Heart right ventricle (tissue), 16 donors: ENCODE measurements at regions not wholly inside any gene's neighbourhood (a gene's known extent, or its start where the extent isn't known, plus 50 kb on each side); places are given as distances from the start of the nearest gene placed in this dataset.

Source experiments
- ATAC-seq, 8 donors: fragments of 200-7000 bp; cut with Tn5 transposase; one replicate each; pipeline ENCODE4 v1.9.1; 2020; ENCODE audit warnings: mild to moderate bottlenecking in 8 of 8, moderate library complexity in 8 of 8, moderate number of reproducible peaks in 1 of 8
- DNase-seq, 2 donors: peaks; one replicate each; pipeline ENCODE4 v3.0.0-alpha.2; 2020
- H3K27ac ChIP-seq, 10 donors: fragments of 200-600 bp; sonication (generic) in 2 of 10; one replicate each; pipeline versions ENCODE4 v1.5.0 to v1.8.0; 2020 to 2022; ENCODE audit warnings: mild to moderate bottlenecking in 3 of 10
- H3K27me3 ChIP-seq, 7 donors: fragments of 200-600 bp; one replicate each; pipeline ENCODE4 v1.8.0; 2021 to 2022; ENCODE audit warnings: mild to moderate bottlenecking in 2 of 7
- H3K36me3 ChIP-seq, 9 donors: fragments of 200-600 bp; sonication (generic) in 1 of 9; one replicate each; pipeline versions ENCODE4 v1.5.0 to v1.8.0; 2020 to 2022; ENCODE audit warnings: mild to moderate bottlenecking in 2 of 9
- H3K4me1 ChIP-seq, 9 donors: fragments of 200-600 bp; sonication (generic) in 1 of 9; one replicate each; pipeline versions ENCODE4 v1.5.0 to v1.8.0; 2020 to 2022; ENCODE audit warnings: mild to moderate bottlenecking in 4 of 9
- H3K4me3 ChIP-seq, 10 donors: fragments of 200-600 bp; sonication (generic) in 2 of 10; one replicate each; pipeline versions ENCODE4 v1.5.0 to v1.8.0; 2020 to 2022; ENCODE audit warnings: mild to moderate bottlenecking in 7 of 10, moderate library complexity in 2 of 10
- H3K9me3 ChIP-seq, 11 donors: fragments of 200-600 bp in 10 of 11; sonication (generic) in 2 of 11; one replicate each; pipeline versions ENCODE4 v1.5.0 to v1.8.0; 2013 to 2022; ENCODE audit warnings: mild to moderate bottlenecking in 2 of 11, control low read depth in 1 of 11, moderate library complexity in 1 of 11
- WGBS, 2 donors: extraction: QIAGEN DNeasy Blood & Tissue Kit; methylation state at CpG; one replicate each; pipeline ENCODE4 v1.1.7; 2013; ENCODE audit warnings: inconsistent platforms in 1 of 2; 5-methylcytosine and 5-hydroxymethylcytosine counted together
- intact Hi-C, 10 donors: fragments of 100-400 bp; cut with DNase I; formaldehyde crosslinking; loops; one replicate each; pipeline versions ENCODE4 v1.11.1 to v1.14.2; 2022
- TF ChIP-seq, protein P1 (sequence below), 9 donors: fragments of 200-600 bp; sonication (generic) in 2 of 9; IDR thresholded peaks; one replicate each; pipeline versions ENCODE4 v1.5.0 to v1.8.0; 2021 to 2022; ENCODE audit warnings: antibody characterized with exemption in 9 of 9, mild to moderate bottlenecking in 5 of 9, moderate library complexity in 1 of 9
- donor health status: Arrhythmogenic right ventricular cardiomyopathy.
- donor health status: ischemic (EF 13 %, LVEDD 7.1; RV severe dilation, severe dysfunction).
- donor health status: healthy with polysubstance abuse.
- donor health status: DM: no; HTN: yes; CAD: no.
- donor health status: DM: no; HTN: no; CAD: no.
- donor health status: ischemic (EF 25% LVEDD 6.9; RV normal size, moderate dysfunction).
- donor health status: ischemic (EF 25% LVEDD 5.7; RV mildly dilated, moderate dysfunction).
- donor health status: healthy.
- donor health status: DM: yes; HTN: yes; CAD: no.
- donor health status: Ischemic cardiomyopathy.
- donor health status: ischemic (EF 35%, LVEDD 5.7; RV mildly dilated, moderate dysfunction).
- donor health status: nonischemic (EF 11% LVEDD 7.7; RV severe dilation, severe dysfunction).
- donor health status: DM: yes; HTN: yes; CAD: no.
- donor health status: PGD.
- donor health status: ischemic (EF 29% LVEDD 5.4; RV normal size, mild dysfunction).
- donor health status: nonischemic (EF 23%, LVEDD 6.1; RV moderate dilation, normal function).

DNA sequence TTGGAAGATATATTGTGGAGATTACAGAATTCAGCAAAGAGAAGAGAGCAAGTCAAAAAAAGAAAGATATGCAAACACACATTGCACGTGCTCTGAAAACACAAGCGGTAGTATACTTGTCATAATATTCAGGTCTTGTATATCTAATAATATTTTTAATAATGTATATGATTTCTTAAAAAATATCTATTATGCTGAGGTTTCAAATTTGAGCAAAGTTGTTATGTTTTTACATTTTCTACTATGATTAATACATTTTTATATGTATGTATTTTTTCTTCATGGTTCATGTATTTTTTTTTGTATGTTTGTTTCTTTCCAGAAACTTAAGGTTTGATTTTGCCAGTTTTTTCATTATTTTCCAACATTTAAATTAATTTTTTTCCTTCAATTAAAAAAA lies 752.4 kb upstream of the VSTM2A start:
- no peak overlapping the region for H3K4me3 ChIP-seq
- intact Hi-C loops, result no loop called here
- H3K27ac ChIP-seq, result no peak overlapping the region
- no peaks in the 10 kb centered on the region for H3K36me3 ChIP-seq
- WGBS, 2 donors, result 89 to 95% methylated on average over 2 of the region's 2 CpGs
- no peaks in the 10 kb centered on the region for H3K4me1 ChIP-seq
- no peak for ATAC-seq
- H3K27me3 ChIP-seq, result no peaks in the 10 kb centered on the region
- TF ChIP-seq, protein P1, sequence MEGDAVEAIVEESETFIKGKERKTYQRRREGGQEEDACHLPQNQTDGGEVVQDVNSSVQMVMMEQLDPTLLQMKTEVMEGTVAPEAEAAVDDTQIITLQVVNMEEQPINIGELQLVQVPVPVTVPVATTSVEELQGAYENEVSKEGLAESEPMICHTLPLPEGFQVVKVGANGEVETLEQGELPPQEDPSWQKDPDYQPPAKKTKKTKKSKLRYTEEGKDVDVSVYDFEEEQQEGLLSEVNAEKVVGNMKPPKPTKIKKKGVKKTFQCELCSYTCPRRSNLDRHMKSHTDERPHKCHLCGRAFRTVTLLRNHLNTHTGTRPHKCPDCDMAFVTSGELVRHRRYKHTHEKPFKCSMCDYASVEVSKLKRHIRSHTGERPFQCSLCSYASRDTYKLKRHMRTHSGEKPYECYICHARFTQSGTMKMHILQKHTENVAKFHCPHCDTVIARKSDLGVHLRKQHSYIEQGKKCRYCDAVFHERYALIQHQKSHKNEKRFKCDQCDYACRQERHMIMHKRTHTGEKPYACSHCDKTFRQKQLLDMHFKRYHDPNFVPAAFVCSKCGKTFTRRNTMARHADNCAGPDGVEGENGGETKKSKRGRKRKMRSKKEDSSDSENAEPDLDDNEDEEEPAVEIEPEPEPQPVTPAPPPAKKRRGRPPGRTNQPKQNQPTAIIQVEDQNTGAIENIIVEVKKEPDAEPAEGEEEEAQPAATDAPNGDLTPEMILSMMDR (IDR thresholded peaks at IDR 0.05), result no peak
- peaks cover 0 to 35% (median 0%) of the 10 kb centered on the region in 11 donors for H3K9me3 ChIP-seq
- no peak for DNase-seq

DNA sequence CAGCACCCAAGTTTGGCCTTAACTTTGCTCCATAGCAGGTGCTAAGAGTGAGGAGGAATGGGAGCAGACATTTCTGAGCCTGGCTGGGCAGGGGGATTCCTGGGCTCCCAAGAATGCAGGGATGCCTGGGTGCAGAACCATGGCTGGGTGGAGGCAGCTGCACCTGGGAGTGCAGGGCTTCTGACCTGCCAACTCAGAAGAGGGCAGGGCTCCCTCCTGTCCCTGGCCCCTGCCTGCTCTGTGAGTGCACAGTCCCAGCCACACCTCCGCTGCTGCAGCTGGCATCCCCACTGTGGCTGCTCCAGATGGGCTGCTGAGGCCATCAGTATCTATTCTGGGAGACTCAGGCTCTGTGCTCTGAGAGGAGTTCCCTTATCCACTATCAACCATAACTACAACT lies 747.4 kb upstream of the VSTM2A start:
- TF ChIP-seq, protein P1 (IDR thresholded peaks at IDR 0.05), result no peak
- Histone ChIP-seq H3K9me3 (peaks cover 0 to 52% (median 0%) of the 10 kb centered on the region in 11 donors), H3K36me3 (no peaks in the 10 kb centered on the region), H3K27me3 (no peaks in the 10 kb centered on the region), H3K4me3 (no peak overlapping the region), H3K27ac (no peak overlapping the region), H3K4me1 (no peaks in the 10 kb centered on the region)
- DNase-seq (no peak), ATAC-seq (no peak)
- WGBS, 2 donors, result 59 to 60% methylated on average over 1 of the region's 1 CpG
- intact Hi-C loops, result no loop called here

DNA sequence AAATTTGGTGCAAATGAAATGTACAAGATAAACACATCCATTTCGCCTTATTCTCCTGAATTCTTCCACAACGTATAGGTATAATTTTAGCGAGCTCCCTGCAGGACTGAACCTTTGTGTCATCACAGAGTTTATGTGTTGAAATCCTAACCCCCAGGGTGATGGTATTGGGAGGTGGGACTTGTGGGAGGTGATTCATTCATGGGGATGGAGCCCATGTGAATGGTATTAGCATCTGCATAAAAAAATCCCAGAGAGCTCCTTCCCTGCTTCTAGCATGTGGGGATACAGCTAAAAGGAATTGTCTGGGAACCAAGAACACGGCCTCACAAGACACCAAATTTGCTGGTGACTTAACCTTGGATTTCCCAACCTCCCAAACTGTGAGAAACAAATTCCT lies 741.4 kb upstream of the VSTM2A start:
- 78 to 80% methylated on average over 4 of the region's 4 CpGs for WGBS, 2 donors
- no peaks in the 10 kb centered on the region for H3K4me1 ChIP-seq
- DNase-seq, result no peak
- peaks cover 0 to 32% (median 0%) of the 10 kb centered on the region in 11 donors for H3K9me3 ChIP-seq
- intact Hi-C loops, result no loop called here
- ATAC-seq, result no peak
- no peak overlapping the region for H3K4me3 ChIP-seq
- H3K36me3 ChIP-seq, result no peaks in the 10 kb centered on the region
- no peaks in the 10 kb centered on the region for H3K27me3 ChIP-seq
- H3K27ac ChIP-seq, result no peak overlapping the region
- TF ChIP-seq, protein P1 (IDR thresholded peaks at IDR 0.05), result no peak

DNA sequence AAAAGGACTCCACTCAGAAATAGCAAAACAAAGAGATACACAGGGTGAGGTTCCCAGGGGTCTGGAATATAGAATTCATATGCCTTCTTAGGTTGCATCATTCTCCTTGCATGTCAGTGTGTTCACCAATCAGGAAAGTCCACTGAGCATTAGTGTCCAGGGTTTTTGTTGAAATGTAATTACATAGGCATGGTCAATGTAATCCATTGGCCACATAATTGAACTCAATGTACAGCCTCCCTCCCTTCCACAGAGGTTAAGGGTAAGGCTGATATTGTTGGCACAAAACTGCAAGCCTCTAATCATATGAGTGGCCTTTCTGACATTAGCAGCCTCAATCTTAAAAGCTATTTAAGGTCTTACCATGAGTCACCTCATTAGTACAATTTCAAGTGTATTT lies 736.1 kb upstream of the VSTM2A start:
- intact Hi-C loops, result no loop called here
- DNase-seq, result no peak
- Histone ChIP-seq H3K36me3 (no peaks in the 10 kb centered on the region), H3K27ac (no peak overlapping the region), H3K4me1 (no peaks in the 10 kb centered on the region), H3K4me3 (no peak overlapping the region), H3K27me3 (no peaks in the 10 kb centered on the region), H3K9me3 (peaks cover 0 to 23% (median 0%) of the 10 kb centered on the region in 11 donors)
- no peak for ATAC-seq
- TF ChIP-seq, protein P1 (IDR thresholded peaks at IDR 0.05), result no peak
